ENCODE measurements at regions not wholly inside any gene's neighbourhood (a gene's known extent, or its start where the extent isn't known, plus 50 kb on each side); places are given as distances from the start of the nearest gene placed in this dataset. TPM values are rescaled to one million over a fixed set of nuclear protein-coding genes. Genes with fewer than 3 reads are reported as not detected.

GRCh38 chr3:163132111-163132510 lies 1635.5 kb downstream of the OTOL1 start:
- H3K27ac Mint-ChIP-seq (ENCODE audit: unreplicated experiment) = no peak overlapping the region
- H3K27me3 Mint-ChIP-seq (ENCODE audit: low read depth) = no peaks in the 10 kb centered on the region
- no peaks in the 10 kb centered on the region for H3K36me3 Mint-ChIP-seq (ENCODE audit: low read depth)
- DNase-seq (ENCODE audit: low read depth, low spot score) = no peak
- H3K9me3 Mint-ChIP-seq = peaks cover 8% of the 10 kb centered on the region
- no peaks in the 10 kb centered on the region for H3K4me1 Mint-ChIP-seq
- no peak overlapping the region for H3K4me3 Mint-ChIP-seq
- TF ChIP-seq CTCF (conservative IDR thresholded peaks at IDR 0.05) = no peak

GRCh38 chr3:163129287-163129686 lies 1632.7 kb downstream of the OTOL1 start:
- Mint-ChIP-seq H3K9me3 (peaks cover 18% of the 10 kb centered on the region), H3K36me3 (ENCODE audit: low read depth) (peaks cover 10% of the 10 kb centered on the region)

DNA sequence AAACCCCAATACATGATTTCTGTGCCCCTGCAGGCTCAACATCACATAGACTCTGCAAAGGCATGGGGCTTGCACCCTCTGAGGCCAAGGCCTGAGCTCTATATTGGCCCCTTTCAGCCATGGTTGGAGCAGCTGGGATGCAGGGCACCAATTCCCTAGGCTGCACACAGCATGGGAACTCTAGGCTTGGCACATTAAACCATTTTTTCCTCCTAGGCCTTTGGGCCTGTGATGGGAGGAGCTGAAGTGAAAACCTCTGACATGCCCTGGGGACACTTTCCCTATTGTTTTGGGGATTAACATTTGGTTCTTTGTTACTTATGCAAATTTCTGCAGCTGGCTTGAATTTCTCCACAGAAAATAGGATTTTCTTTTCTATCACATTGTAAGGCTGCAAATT lies 1629.5 kb downstream of the OTOL1 start:
- TF ChIP-seq CTCF (conservative IDR thresholded peaks at IDR 0.05) = no peak
- Mint-ChIP-seq H3K27me3 (ENCODE audit: low read depth) (no peaks in the 10 kb centered on the region), H3K36me3 (ENCODE audit: low read depth) (peaks cover 10% of the 10 kb centered on the region), H3K27ac (ENCODE audit: unreplicated experiment) (no peak overlapping the region), H3K4me1 (no peaks in the 10 kb centered on the region), H3K4me3 (no peak overlapping the region), H3K9me3 (peaks cover 19% of the 10 kb centered on the region)
- no peak for DNase-seq (ENCODE audit: low read depth, low spot score)

More at GRCh38 chr3:163129287-163129686, 1632.7 kb downstream of the OTOL1 start:
- DNase-seq (ENCODE audit: low read depth, low spot score) = no peak
- no peak for TF ChIP-seq CTCF (conservative IDR thresholded peaks at IDR 0.05)
- Mint-ChIP-seq H3K27ac (ENCODE audit: unreplicated experiment) (no peak overlapping the region), H3K4me3 (no peak overlapping the region), H3K27me3 (ENCODE audit: low read depth) (no peaks in the 10 kb centered on the region), H3K4me1 (no peaks in the 10 kb centered on the region)

Small RNA genes in the stretch of these regions (microRNA-seq; reads per million reads assigned to microRNA genes)
- not detected for gene MIR1263

Data from neural crest cell (in vitro differentiated cells).